HS-27A (cell line): ENCODE measurements at regions not wholly inside any gene's neighbourhood (a gene's known extent, or its start where the extent isn't known, plus 50 kb on each side); places are given as distances from the start of the nearest gene placed in this dataset.

Experiments used
- DNase-seq: peaks from one replicate; pipeline ENCODE4 v3.0.0-alpha.2; 2012; ENCODE audit warnings: low read depth, missing footprints

DNA sequence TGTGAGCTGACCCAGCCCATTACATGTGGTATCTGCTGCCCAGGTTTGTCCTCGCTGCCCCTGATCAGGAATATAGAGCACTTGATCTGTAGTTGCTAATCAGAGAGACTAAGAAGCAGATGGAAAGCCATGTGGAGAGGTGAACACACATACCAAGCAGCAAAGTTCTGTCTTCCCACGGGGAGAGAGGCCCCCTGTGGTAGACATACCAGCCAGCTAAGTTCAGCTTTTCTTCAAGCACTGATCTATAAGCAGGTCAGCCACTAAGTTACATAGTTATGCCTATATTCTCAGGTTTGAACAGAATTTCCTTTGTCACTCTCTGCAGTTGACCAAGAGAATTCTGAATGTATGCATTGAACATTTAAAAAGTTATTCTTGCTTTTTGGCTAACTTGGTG lies 76.4 kb downstream of the DDX3Y start:
- DNase-seq, result no peak

DNA sequence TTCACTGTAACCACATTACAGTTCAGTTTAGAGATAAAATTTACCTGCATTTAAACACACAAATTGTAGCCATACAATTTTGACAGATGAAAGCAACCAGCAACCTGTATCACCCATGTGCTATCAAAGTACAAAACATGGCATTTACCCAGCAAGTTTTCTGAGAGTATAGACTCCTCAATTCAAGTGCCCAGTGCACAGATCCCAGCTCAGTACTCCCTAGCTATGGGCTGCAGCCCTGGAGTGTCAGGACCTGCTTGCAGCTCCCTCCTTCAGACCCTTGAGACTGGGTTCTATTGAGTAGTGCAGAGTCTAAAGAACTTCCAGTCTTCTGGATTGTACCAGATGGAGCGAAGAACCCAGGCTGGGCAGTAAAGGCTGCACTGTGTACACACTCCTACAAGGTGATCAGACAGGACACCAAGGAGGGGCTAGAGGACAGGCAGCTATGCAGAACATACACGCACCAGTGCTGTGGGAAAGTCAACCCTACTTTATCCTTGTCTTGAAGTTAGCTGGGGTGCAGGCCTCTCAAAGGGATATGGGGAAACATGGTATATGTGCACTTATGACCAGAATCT lies 77.7 kb downstream of the DDX3Y start:
- DNase-seq, result no peak

DNA sequence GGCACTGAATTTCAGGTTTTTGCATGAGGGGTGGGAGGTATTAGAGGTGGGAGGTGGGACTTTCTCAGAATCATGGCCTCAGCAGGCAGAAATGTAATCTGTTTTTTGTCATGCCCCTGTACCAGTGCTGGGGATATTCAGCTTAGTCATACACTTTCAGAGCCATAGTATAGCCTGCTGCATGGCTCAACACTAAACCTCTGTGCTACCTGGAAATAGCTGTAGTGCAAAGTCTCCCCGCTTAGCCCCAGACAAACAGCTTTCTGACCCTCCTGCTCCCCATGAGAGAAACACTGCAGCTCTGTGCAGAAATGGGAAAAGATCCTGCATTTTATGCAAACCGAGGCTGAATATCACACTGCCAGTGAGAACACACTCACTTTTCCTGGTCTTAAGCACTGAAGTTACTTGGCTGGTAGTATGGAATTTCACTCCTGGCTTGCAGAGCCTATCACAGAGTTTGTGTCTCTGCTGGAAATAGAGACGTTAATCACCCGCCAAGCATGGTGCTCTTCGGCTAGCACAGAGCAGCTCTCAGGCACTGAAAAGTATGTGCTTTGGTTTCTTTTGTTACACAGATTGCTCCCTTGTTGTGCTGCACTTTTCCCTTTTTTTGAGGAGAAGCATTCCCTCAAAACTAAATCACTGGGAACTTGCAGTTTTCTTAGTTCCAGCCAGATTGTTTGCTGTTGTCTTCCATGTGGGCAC lies 80.1 kb downstream of the DDX3Y start:
- no peak for DNase-seq

DNA sequence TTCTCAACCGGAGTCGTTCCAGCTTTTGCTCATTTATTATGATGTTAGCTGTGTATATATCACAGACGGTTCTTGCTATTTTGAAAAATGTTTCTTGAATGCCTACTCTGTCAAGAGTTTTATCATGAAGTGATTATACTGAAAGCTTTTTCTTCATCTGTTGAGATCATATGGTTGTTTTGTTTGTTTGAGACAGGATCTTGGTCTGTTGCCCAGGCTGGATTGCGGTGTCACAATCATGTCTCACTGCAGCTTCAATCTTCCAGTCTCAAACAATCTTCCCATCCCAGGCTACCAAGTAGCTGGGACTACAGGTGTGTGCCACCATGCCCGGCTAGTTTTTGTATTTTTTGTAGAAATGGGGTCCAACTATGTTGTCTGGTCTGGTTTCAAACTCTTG lies 112.8 kb downstream of the DDX3Y start:
- no peak for DNase-seq

DNA sequence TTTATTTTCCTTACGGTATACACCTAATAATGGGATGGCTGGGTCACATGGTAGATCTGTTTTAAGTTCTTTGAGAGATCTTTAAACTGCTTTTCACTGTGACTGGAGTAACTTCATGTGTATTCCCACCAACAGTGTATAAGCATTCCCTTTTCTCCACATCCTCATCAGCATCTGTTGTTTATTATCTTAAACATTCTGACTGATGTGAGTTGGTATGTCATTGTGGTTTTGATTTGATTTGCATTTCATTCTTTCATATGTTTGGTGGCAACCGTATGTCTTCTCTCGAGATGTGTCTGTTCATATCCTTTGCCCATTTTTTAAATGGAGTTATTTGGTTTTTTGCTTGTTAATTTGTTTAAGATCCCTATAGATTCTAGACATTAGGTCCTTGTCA lies 114.8 kb downstream of the DDX3Y start:
- no peak for DNase-seq

DNA sequence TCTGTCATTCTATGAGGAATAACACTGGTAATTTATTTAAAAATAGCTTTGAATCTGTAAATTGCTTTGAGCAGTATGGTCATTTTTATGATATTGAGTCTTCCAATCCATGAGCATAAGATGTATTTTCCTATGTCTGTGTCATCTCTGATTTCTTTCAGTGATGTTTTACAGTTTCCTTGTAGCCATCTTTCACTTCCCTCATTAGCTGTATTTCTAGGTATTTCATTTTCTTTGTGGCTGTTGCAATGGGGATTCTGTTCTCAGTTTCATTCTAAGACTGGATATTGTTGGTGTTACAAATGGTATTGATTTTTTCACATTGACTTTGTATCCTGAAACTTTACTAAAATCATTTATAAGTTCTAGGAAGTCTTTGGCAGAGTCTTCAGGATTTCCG lies 116.2 kb downstream of the DDX3Y start:
- no peak for DNase-seq

DNA sequence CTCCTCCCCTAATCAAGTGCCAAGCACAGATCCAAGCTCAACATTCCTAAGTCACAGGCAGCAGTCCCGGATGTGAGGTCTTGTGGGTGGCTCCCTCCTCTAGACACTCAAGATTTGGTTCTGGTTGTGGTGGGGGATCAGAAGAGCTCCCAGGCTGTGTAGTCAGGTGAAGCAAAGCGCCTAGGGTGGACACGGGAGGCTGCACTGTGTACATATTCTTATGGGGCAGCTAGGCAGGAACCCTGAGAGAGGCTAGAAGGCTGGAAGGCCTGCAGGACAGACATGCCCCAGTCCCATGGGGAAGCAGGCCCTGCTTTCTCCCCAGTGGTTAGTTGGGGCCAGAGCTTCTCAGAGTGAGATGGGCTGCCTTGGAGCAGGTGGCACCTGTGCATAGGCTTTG lies 118.9 kb downstream of the DDX3Y start:
- no peak for DNase-seq

DNA sequence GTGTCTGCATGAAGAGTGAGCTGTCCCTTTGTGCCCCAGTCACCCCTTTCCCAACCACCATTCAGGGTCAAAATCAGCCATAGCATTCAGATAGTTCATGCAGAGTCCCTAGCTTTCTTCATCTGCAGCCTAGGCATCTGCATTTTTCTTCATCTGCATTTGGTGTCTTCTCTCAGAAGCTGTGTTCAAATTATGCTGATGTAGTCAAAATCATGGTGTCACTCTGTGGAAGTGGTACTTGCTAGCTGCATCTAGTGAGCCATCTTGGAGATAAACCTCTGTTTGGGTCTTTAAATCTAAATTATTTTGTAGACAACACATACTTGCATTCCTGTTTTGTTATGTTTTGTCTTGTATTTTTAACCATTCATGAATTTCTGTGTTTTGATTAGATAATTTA lies 119.8 kb downstream of the DDX3Y start:
- DNase-seq, result no peak

DNA sequence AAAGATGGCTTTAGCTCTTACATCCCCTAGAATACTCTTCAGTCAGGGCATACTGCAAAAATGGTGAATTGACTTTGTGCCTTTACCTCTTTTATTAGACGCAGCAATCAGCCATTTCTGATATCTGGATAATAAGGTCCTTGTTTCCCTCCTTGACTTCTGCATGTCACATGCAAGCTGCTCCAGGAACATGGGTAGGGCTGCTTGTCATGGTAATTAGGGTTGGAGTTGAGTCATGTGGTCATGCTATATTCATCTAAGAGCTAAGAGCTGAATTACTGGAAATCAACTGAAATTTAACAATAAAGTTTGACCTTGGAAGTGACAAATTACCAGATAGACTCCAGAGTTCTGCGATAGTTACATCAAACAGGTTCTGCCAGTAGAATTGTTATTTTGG lies 122.2 kb downstream of the DDX3Y start:
- DNase-seq, result no peak

DNA sequence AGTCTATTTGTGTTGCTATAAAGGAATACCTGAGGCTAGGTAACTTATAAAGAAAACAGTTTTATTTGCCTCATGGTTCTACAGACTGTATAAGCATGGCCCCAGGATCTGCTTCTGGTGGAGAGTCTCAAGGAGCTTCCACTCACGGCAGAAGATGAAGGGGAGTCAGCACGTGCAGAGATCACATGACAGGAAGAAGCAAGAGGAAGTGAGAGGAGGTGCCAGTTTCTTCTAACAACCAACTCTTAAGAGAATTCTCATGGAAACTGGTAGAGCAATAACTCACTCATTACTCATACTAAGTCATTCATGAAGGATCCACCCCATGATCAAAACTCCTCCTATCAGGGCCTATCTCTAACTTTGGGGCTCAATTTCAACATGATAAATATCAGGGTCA lies 135.6 kb downstream of the DDX3Y start:
- no peak for DNase-seq

DNA sequence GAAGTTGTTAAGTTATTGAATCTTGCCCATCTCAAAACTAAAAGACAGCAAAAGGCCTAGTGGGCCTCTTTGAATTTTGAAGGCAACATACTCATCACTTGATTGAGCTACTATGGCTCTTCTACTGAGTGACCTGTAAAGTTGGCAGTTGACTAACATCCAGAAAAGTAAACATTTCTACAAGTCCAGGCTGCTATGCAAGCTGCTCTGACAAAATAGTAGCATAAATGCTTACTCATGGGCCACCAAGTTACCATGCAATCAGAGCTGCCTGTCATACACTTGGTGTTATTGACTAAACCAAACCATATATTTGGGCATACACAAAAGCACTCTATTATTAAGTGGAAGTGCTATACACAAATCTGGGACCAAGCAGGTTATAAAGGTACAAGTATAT lies 148.8 kb downstream of the DDX3Y start:
- DNase-seq, result no peak

DNA sequence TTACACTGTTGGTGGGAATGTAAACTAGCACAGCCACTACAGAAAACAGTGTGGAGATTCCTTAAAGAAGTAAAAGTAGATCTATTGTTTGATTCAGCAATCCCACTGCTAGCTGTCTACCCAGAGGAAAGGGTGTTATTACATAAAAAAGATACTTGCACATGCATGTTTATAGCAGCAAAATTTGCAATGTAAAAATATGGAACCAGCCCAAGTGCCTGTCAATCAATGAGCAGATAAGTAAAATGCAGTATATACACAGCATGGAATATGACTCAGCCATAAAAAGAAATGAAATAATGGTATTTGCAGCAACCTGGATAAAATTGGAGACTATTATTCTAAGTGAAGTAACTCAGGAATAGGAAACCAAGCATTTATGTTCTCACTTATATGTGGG lies 161.7 kb downstream of the DDX3Y start:
- no peak for DNase-seq

DNA sequence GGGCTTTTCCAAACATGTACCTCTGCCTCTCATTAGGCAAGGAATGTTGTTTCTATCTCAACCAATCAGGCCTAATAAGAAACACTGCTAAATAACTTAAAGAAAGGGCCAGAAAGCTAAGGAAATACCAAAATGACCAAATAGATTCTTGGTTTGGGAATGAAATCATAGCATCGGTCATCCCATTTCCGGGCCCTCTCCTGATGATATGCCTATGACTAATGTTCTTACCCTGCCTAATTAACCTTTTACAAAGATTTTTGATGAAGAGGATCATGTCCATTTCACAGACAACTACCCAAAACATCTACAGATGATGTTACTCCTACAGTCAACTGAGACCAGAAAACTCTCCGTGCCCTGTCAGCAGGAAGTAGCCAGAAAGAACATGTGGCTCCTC lies 164.0 kb downstream of the DDX3Y start:
- no peak for DNase-seq

DNA sequence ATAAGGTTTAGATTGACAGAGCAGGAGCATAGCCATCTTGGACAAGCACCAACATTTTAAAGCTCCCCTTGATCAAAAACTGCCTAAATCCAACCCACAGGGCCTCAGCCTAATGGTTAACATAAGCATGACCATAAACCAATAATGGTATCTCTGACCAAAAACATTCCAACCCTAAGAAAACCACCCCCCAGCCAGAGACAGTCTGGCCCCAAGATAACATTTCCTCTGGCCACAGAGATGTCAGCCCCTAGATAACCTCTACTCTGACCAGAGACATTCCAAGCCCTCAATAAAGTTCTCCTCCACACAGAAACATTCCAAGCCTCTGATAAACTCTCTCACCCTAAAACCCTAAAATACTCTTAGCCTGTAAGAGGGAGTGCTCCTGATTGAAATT lies 164.4 kb downstream of the DDX3Y start:
- no peak for DNase-seq

DNA sequence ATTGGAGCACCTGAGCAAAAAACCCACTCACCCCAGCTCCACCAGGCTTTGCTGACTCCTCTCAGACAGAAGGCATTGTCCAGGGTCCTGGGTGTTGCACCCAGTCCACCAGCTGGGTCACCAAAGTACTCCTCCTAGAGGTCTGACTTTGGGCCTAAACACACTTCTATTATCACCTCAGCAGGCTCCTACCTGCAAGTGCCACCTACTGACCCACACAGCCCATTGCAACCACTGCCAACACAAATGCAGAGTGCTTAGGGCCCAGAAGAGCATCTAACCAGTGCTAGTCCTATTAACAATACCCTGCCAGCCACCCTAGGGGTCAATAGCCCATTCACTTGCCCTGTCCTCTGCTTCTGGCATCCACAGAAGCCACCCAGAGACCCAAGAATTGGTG lies 178.1 kb downstream of the DDX3Y start:
- no peak for DNase-seq

DNA sequence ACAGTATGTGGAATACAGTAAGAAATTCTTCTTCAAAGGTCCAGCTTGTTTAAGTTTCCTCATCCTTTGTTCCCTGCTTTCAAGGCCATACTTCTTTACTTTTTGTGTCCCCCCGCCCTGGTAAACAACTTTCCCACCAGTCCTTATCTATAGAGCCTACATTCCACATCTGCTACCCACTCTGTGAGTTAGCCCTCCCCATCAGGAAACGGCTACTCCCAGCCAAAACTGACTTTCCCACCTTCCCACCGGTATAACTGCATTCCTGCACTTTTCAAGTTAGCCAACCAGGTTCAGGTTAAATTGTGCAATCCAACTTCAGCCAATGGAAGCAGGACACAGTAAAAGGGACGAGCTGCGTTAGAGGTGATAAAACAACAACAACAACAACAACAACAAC lies 186.9 kb downstream of the DDX3Y start:
- DNase-seq, result no peak

DNA sequence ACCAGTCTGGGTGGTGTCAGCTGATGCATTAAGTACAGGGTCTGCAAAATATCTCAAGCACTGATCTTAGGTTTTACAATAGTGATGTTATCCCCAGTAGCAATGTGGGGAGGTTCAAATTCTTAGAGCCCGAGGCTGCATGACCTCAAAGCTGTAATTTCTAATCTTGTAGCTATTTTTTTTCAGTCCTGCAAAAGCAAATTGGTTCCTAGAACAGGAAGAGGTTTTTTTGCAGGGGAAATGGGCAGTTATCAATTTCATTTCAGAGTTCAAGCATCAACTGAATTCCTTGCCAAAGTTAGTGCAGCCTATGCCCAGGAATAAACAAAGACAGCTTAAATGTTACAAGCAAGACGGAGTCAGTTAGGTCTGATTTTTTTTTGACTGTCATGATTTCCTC lies 188.3 kb downstream of the DDX3Y start:
- DNase-seq, result no peak

DNA sequence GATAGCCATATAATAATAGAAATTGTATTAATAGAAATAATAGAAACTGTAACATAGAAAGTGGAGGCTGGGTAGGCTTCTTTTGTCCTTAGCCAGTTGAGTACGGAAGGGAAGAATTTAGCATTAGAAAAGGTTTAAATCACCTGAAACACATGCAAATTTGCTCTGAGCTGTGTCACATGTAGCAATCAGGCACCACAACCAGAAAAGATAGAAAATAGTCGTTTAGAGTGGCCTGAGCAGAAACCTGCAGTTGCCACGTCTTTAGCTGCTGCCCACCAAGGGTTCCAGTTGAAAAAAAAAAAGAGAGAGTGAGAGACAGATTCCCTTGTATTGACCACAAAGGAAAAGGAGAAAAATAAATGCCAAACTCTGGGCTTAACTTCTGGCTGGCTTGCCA lies 188.8 kb downstream of the DDX3Y start:
- DNase-seq, result no peak

DNA sequence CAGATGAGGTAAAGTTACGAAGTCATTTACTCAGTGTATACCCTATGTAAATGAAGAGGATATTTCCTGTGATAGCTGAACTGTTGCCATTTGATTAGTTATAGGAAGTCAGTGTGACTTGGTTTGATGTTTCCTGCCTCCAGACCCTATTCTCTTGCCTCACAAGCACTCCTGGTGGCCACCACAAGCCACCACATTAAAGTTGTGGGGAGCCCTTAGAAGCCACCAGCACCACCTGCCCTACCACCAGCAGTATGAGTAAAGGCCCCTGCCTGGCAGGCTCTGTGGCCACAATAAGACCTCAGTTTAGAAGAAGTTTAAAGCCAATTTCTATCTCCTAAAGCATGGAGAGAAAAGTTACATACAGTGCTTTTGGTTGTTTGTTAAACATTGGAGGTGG lies 189.7 kb downstream of the DDX3Y start:
- DNase-seq, result no peak

DNA sequence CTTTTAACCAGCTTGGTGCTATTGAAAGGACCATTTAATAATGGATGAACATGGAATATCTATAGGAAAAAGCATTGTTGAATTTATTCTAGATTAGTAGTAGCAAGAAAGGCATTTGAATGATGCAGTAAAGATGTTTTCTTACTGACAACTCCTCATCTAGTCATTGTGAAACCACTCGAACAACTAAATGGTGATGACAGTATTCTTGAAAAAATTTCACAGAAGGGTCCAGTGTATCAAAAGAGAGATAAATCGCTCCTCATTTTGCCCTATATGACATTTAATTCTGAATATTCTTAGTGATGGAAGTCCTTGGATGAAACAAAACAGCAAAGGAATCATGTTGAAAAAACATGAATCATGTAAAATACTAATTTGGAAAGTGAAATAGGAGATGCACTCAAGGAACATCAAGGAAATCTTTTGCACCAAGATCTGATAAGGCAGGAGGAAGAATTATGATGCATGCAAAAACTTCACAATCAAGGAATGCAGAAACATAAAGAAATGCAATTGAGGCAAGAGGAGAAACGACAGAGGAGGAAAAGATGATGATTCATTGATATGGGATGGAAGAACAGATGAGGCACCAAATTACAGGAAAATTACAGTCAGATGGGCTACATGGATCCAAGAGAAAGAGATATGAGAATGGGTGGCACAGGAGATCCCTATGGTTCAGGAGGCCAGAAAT lies 190.4 kb downstream of the DDX3Y start:
- peak; percentile 17 for DNase-seq

DNA sequence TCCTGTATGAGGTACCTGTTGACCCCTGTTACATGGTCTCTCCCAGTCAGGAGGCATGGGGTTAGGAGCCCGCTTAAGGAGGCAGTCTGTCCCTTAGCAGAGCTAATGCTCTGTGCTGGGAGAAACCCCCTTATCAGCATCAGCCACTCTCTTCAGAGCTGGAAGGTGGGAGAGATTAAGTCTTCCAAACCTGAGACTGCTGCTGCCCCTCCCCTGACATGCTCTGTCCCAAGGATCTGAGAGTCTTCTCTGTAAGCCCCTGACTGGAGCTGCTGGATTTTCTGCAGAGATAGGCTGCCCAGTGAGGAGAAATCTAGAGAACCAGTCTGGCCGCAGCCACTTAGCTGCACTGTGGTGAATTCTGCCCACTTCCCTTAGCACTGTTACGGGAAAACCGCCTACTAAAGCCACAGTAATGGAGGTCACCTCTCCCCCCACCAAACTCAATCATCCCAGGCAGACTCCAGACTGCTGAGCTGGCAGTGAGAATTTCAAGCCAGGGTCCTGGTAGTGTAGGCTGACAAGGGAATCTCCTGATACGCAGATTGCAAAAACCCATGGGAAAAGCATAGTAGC lies 222.3 kb downstream of the DDX3Y start:
- no peak for DNase-seq

DNA sequence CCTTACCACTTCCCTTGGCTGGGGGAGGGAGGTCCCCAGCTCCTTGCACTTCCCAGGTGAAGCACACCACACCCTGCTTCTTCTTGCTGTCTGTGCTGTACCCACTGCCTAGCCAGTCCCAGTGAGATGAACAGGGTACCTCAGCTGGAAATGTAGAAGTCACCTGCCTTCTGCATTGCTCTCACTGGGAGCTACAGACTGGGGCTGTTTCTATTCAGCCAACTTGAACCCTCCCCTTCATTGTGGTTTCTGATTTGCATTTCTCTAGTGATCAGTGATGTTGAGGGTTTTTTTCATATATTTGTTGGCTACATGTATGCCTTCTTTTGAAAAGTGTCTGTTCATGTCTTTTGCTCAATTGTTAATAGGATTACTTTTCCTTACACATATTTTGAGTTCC lies 222.8 kb downstream of the DDX3Y start:
- DNase-seq, result no peak

DNA sequence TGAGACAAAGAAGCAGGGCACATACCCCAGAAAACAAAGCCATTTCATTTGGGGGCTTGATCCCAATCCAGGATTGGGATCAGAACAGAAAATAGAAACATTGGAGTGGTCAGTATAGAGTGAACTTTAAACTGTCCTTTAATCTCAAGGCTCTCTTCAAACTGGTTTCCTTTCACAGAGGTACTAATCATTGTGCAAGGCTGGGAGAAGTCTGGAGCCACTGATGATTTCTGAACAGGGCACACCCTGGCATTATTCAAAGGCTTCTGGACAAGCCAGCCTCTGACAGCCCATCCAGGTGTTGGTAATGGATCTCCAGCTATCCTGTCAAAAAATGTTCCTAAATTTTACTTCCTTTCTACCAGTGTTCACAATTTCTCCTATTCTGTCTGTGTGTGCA lies 244.5 kb downstream of the DDX3Y start:
- DNase-seq, result no peak
